NB4 (cell line): ENCODE measurements at regions not wholly inside any gene's neighbourhood (a gene's known extent, or its start where the extent isn't known, plus 50 kb on each side); places are given as distances from the start of the nearest gene placed in this dataset.

Experiments used
- DNase-seq: peaks from one replicate; pipeline ENCODE4 v3.0.0; 2010; ENCODE audit warnings: low read depth
- H3K4me3 ChIP-seq: one replicate; pipeline ENCODE4 v1.5.1; 2011; ENCODE audit warnings: mild to moderate bottlenecking, low read depth, low read length, moderate library complexity
- CTCF ChIP-seq: IDR thresholded peaks from one replicate; pipeline ENCODE4 v1.5.1; 2012; ENCODE audit warnings: low read depth, low read length
- MAX ChIP-seq: IDR thresholded peaks from 2 replicates; pipeline ENCODE4 v1.6.1; 2011; ENCODE audit warnings: low read depth, low read length
- MYC ChIP-seq: IDR thresholded peaks from 2 replicates; pipeline ENCODE4 v1.6.1; 2011; ENCODE audit warnings: low read depth, low read length
- POLR2A ChIP-seq: IDR thresholded peaks from 2 replicates; pipeline ENCODE4 v1.6.1; 2011; ENCODE audit warnings: mild to moderate bottlenecking; ENCODE audit not compliant: insufficient read length; ENCODE audit errors: extremely low read depth

- DNase-seq = no peak
- no peak overlapping the region for H3K4me3 ChIP-seq
- TF ChIP-seq MAX = no peak
- no peak for TF ChIP-seq MYC
- no peak for TF ChIP-seq POLR2A
- TF ChIP-seq CTCF = no peak
Observed at GRCh38 chr13:33767140-33767539, 50.8 kb upstream of the RFC3 start.
